Mucosa of descending colon (tissue), 3 donors: ENCODE measurements at regions not wholly inside any gene's neighbourhood (a gene's known extent, or its start where the extent isn't known, plus 50 kb on each side); places are given as distances from the start of the nearest gene placed in this dataset.

Source experiments
- ATAC-seq: fragments of 200-7000 bp; cut with Tn5 transposase; one replicate; pipeline ENCODE4 v1.9.1; 2020; ENCODE audit warnings: mild to moderate bottlenecking, moderate library complexity
- DNase-seq, 3 donors: peaks; one replicate each; pipeline ENCODE4 v3.0.0-alpha.2; 2020
- H3K36me3 ChIP-seq: fragments of 200-600 bp; one replicate; pipeline ENCODE4 v1.8.0; 2021; ENCODE audit warnings: low read depth, mild to moderate bottlenecking
- H3K4me1 ChIP-seq: fragments of 200-600 bp; one replicate; pipeline ENCODE4 v1.8.0; 2021; ENCODE audit warnings: low read depth, mild to moderate bottlenecking
- H3K4me3 ChIP-seq: fragments of 200-600 bp; one replicate; pipeline ENCODE4 v1.8.0; 2021; ENCODE audit warnings: mild to moderate bottlenecking
- H3K9me3 ChIP-seq: fragments of 200-600 bp; one replicate; pipeline ENCODE4 v1.8.0; 2021; ENCODE audit warnings: mild to moderate bottlenecking
- intact Hi-C, 2 donors: fragments of 100-400 bp; cut with DNase I in 1 of 2; cut with micrococcal nuclease in 1 of 2; formaldehyde crosslinking; loops; one replicate each; pipeline versions ENCODE4 v1.11.0 to v1.11.1; 2022; cut with DNase I, micrococcal nuclease
- TF ChIP-seq, protein P1 (sequence below): fragments of 200-600 bp; IDR thresholded peaks from one replicate; pipeline ENCODE4 v1.8.0; 2022; ENCODE audit warnings: antibody characterized with exemption, mild to moderate bottlenecking
- donor health status: DM: no; HTN: no; CAD: no; lungs with moderate emphysema.
- donor health status: DM: no; HTN: no; CAD: no.
- donor health status: DM: no; HTN: yes; CAD: no.

DNA sequence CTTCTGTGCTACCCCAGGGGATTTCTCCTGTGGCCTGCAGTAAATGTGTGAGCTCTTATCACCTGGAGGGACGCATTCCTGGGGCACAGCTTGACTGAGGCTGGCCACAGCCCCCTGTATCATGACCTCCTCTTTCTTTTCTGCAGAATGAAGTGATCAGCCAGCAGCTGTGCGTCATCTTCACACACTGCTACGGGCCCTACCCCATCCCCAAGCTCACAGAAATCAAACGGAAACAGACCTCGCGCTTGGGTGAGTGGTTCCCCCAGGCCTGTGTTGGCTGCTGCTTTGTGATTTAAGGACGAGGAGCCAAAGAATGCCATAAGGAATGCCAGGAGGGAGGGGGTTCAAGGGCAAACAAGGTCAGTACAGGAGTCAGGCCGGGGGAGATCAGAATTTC is 50.5 kb upstream of the PWP1 start:
- Histone ChIP-seq H3K9me3 (no peaks in the 10 kb centered on the region), H3K36me3 (no peaks in the 10 kb centered on the region), H3K4me1 (no peaks in the 10 kb centered on the region), H3K4me3 (no peak overlapping the region)
- TF ChIP-seq, protein P1, sequence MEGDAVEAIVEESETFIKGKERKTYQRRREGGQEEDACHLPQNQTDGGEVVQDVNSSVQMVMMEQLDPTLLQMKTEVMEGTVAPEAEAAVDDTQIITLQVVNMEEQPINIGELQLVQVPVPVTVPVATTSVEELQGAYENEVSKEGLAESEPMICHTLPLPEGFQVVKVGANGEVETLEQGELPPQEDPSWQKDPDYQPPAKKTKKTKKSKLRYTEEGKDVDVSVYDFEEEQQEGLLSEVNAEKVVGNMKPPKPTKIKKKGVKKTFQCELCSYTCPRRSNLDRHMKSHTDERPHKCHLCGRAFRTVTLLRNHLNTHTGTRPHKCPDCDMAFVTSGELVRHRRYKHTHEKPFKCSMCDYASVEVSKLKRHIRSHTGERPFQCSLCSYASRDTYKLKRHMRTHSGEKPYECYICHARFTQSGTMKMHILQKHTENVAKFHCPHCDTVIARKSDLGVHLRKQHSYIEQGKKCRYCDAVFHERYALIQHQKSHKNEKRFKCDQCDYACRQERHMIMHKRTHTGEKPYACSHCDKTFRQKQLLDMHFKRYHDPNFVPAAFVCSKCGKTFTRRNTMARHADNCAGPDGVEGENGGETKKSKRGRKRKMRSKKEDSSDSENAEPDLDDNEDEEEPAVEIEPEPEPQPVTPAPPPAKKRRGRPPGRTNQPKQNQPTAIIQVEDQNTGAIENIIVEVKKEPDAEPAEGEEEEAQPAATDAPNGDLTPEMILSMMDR, result no peak
- ATAC-seq (no peak), DNase-seq (no peak)
- intact Hi-C loops, result no loop called here
